ENCODE measurements at regions not wholly inside any gene's neighbourhood (a gene's known extent, or its start where the extent isn't known, plus 50 kb on each side); places are given as distances from the start of the nearest gene placed in this dataset.
"Not testable (repeated sequence)": the region's sequence is repeated elsewhere in the genome, so short reads cannot be mapped to it uniquely, and the experiment has no call there.

GRCh38 chr5:8731110-8731509, 814.8 kb downstream of the SEMA5A start:
- not testable (repeated sequence) for TF ChIP-seq CTCF, POLR2A (IDR thresholded peaks at IDR 0.05)
